HEK293 (cell line): ENCODE measurements at regions not wholly inside any gene's neighbourhood (a gene's known extent, or its start where the extent isn't known, plus 50 kb on each side); places are given as distances from the start of the nearest gene placed in this dataset.
A peak's percentile ranks its signal among the peaks of the same experiment; 100 is the strongest.
"Not testable (repeated sequence)": the region's sequence is repeated elsewhere in the genome, so short reads cannot be mapped to it uniquely, and the experiment has no call there.

Experiments used
- CTCF ChIA-PET: fragments of 350-600 bp; formaldehyde crosslinking; extraction: SDS; loops from one replicate; lab custom pipeline; 2021; ENCODE audit warnings: antibody characterized with exemption; lab: Yijun Ruan, JAX
- POLR2A ChIA-PET: fragments of 300-600 bp; formaldehyde crosslinking; extraction: SDS; loops from one replicate; lab custom pipeline; 2020; ENCODE audit warnings: antibody characterized with exemption, inconsistent platforms; lab: Yijun Ruan, JAX
- H3K27ac ChIP-seq: fragments of 200-500 bp; sonication (Bioruptor generic); 2 replicates; pipeline ENCODE4 v1.5.1; 2014; ENCODE audit warnings: low read depth, low read length, control low read depth, inconsistent platforms; ENCODE audit errors: extremely low read depth
- H3K36me3 ChIP-seq, 2 experiments: fragments of 200-500 bp in 1 of 2; sonication (Bioruptor generic) in 1 of 2; 1 replicate in 1 of 2; 2 replicates in 1 of 2; pipeline ENCODE4 v1.5.1; 2014 to 2017; ENCODE audit warnings: inconsistent platforms in 2 of 2, low read length in 2 of 2; ENCODE audit not compliant: control insufficient read depth in 2 of 2, insufficient read depth in 1 of 2
- H3K4me1 ChIP-seq: fragments of 200-500 bp; sonication (Bioruptor generic); 2 replicates; pipeline ENCODE4 v1.5.1; 2014; ENCODE audit warnings: mild to moderate bottlenecking, low read length, inconsistent platforms; ENCODE audit not compliant: control insufficient read depth, insufficient read depth
- H3K4me3 ChIP-seq: 2 replicates; pipeline ENCODE4 v1.5.1; 2011; ENCODE audit warnings: low read depth, mild to moderate bottlenecking, control low read depth, low read length, moderate library complexity
- H3K9me3 ChIP-seq: fragments of 200-500 bp; sonication (Bioruptor generic); 2 replicates; pipeline ENCODE4 v1.5.1; 2014; ENCODE audit warnings: low read depth, low read length, inconsistent platforms; ENCODE audit not compliant: control insufficient read depth, insufficient read depth
- SCRT1 ChIP-seq: fragments of 450-650 bp; formaldehyde crosslinking; IDR thresholded peaks from 2 replicates; pipeline ENCODE4 v1.5.1; 2016; ENCODE audit warnings: missing biosample characterization, missing genetic modification characterization, borderline replicate concordance
- SCRT2 ChIP-seq: fragments of 450-650 bp; formaldehyde crosslinking; IDR thresholded peaks from 2 replicates; pipeline ENCODE4 v1.5.1; 2016; ENCODE audit warnings: missing biosample characterization, missing genetic modification characterization
- SETDB1 ChIP-seq: IDR thresholded peaks from one replicate; pipeline ENCODE4 v1.6.1; 2017; ENCODE audit warnings: mild to moderate bottlenecking, low read length, moderate library complexity, mixed read lengths; ENCODE audit not compliant: insufficient read length
- YY2 ChIP-seq: fragments of 450-650 bp; formaldehyde crosslinking; IDR thresholded peaks from 2 replicates; pipeline ENCODE4 v1.5.1; 2016; ENCODE audit warnings: missing biosample characterization, missing genetic modification characterization
- ZBTB48 ChIP-seq: fragments of 450-650 bp; formaldehyde crosslinking; IDR thresholded peaks from 2 replicates; pipeline ENCODE4 v1.5.1; 2016; ENCODE audit warnings: missing biosample characterization, missing genetic modification characterization
- ZNF114 ChIP-seq: fragments of 450-650 bp; formaldehyde crosslinking; IDR thresholded peaks from 2 replicates; pipeline ENCODE4 v1.5.0; 2017; ENCODE audit warnings: missing biosample characterization, missing genetic modification characterization
- ZNF133 ChIP-seq: fragments of 450-650 bp; formaldehyde crosslinking; IDR thresholded peaks from 2 replicates; pipeline ENCODE4 v1.5.1; 2016; ENCODE audit warnings: missing biosample characterization, missing genetic modification characterization
- ZNF202 ChIP-seq: fragments of 450-650 bp; formaldehyde crosslinking; IDR thresholded peaks from 2 replicates; pipeline ENCODE4 v1.5.1; 2016; ENCODE audit warnings: missing biosample characterization, missing genetic modification characterization, borderline replicate concordance
- ZNF473 ChIP-seq: fragments of 450-650 bp; formaldehyde crosslinking; IDR thresholded peaks from 2 replicates; pipeline ENCODE4 v1.5.1; 2017; ENCODE audit warnings: missing biosample characterization, missing genetic modification characterization
- ZNF544 ChIP-seq: fragments of 450-650 bp; formaldehyde crosslinking; IDR thresholded peaks from 2 replicates; pipeline ENCODE4 v1.5.0; 2017; ENCODE audit warnings: missing biosample characterization, missing genetic modification characterization
- ZNF561 ChIP-seq: fragments of 450-650 bp; IDR thresholded peaks from 2 replicates; pipeline ENCODE4 v1.5.1; 2018; ENCODE audit warnings: missing biosample characterization, missing genetic modification characterization, borderline replicate concordance
- ZNF571 ChIP-seq: fragments of 450-650 bp; formaldehyde crosslinking; IDR thresholded peaks from 2 replicates; pipeline ENCODE4 v1.5.0; 2017; ENCODE audit warnings: missing biosample characterization, missing genetic modification characterization
- ZNF626 ChIP-seq: fragments of 450-650 bp; sonication (Bioruptor Pico); formaldehyde crosslinking; IDR thresholded peaks from 2 replicates; pipeline ENCODE4 v1.5.1; 2018; ENCODE audit warnings: missing biosample characterization, missing genetic modification characterization, inconsistent platforms
- ZNF670 ChIP-seq: fragments of 450-650 bp; formaldehyde crosslinking; IDR thresholded peaks from 2 replicates; pipeline ENCODE4 v1.5.1; 2016; ENCODE audit warnings: missing biosample characterization, missing genetic modification characterization, low read depth
- TF ChIP-seq, protein P1 (sequence below): fragments of 450-650 bp; formaldehyde crosslinking; IDR thresholded peaks from 2 replicates; pipeline ENCODE4 v1.5.1; 2016; ENCODE audit warnings: missing biosample characterization, missing genetic modification characterization
- TF ChIP-seq, protein P2 (sequence below): fragments of 450-650 bp; formaldehyde crosslinking; IDR thresholded peaks from 2 replicates; pipeline ENCODE4 v1.5.1; 2016; ENCODE audit warnings: missing biosample characterization, missing genetic modification characterization
- TF ChIP-seq, protein P3 (sequence below): fragments of 450-650 bp; formaldehyde crosslinking; IDR thresholded peaks from 2 replicates; pipeline ENCODE4 v1.5.1; 2016; ENCODE audit warnings: missing biosample characterization, missing genetic modification characterization

DNA sequence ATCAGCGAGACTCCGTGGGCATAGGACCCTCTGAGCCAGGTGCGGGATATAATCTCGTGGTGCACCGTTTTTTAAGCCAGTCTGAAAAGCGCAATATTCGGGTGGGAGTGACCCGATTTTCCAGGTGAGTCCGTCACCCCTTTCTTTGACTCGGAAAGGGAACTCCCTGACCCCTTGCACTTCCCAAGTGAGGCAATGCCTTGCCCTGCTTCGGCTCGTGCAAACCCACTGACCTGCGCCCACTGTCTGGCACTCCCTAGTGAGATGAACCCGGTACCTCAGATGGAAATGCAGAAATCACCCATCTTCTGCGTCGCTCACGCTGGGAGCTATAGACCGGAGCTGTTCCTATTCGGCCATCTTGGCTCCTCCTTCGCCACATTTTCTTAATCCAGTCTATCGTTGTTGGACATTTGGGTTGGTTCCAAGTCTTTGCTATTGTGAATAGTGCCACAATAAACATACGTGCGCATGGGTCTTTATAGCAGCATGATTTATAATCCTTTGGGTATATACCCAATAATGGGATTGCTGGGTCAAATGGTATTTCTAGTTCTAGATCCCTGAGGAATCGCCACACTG lies 66.1 kb upstream of the IZUMO1R start:
- H3K9me3 ChIP-seq, POLR2A ChIA-PET, H3K4me3 ChIP-seq, H3K4me1 ChIP-seq, H3K36me3 ChIP-seq, H3K27ac ChIP-seq: not testable (repeated sequence)
- TF ChIP-seq ZNF561 (tag by site-specific recombination) (0 out of 2 replicates have a peak, but pooled peaks have one; percentile 3), ZNF473 (tag by site-specific recombination) (0 out of 2 replicates have a peak, but pooled peaks have one; percentile 21), ZBTB48 (tag by site-specific recombination) (peak; percentile 52), ZNF571 (tag by site-specific recombination) (0 out of 2 replicates have a peak, but pooled peaks have one; percentile 40), ZNF544 (tag by site-specific recombination) (peak; percentile 28), SETDB1 (peak; percentile 22), ZNF114 (tag by site-specific recombination) (peak; percentile 15; the same call in 1 of the 2 replicates), ZNF626 (tag by site-specific recombination) (0 out of 2 replicates have a peak, but pooled peaks have one; percentile 7), ZNF133 (tag by site-specific recombination) (0 out of 2 replicates have a peak, but pooled peaks have one; percentile 61), YY2 (tag by site-specific recombination) (peak; percentile 43; the same call in 1 of the 2 replicates)
- TF ChIP-seq, protein P1, sequence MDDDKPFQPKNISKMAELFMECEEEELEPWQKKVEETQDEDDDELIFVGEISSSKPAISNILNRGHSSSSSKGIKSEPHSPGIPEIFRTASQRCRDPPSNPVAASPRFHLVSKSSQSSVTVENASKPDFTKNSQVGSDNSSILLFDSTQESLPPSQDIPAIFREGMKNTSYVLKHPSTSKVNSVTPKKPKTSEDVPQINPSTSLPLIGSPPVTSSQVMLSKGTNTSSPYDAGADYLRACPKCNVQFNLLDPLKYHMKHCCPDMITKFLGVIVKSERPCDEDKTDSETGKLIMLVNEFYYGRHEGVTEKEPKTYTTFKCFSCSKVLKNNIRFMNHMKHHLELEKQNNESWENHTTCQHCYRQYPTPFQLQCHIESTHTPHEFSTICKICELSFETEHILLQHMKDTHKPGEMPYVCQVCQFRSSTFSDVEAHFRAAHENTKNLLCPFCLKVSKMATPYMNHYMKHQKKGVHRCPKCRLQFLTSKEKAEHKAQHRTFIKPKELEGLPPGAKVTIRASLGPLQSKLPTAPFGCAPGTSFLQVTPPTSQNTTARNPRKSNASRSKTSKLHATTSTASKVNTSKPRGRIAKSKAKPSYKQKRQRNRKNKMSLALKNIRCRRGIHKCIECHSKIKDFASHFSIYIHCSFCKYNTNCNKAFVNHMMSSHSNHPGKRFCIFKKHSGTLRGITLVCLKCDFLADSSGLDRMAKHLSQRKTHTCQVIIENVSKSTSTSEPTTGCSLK (tag by site-specific recombination), result peak; percentile 12; the same call in 1 of the 2 replicates
- TF ChIP-seq, protein P2, sequence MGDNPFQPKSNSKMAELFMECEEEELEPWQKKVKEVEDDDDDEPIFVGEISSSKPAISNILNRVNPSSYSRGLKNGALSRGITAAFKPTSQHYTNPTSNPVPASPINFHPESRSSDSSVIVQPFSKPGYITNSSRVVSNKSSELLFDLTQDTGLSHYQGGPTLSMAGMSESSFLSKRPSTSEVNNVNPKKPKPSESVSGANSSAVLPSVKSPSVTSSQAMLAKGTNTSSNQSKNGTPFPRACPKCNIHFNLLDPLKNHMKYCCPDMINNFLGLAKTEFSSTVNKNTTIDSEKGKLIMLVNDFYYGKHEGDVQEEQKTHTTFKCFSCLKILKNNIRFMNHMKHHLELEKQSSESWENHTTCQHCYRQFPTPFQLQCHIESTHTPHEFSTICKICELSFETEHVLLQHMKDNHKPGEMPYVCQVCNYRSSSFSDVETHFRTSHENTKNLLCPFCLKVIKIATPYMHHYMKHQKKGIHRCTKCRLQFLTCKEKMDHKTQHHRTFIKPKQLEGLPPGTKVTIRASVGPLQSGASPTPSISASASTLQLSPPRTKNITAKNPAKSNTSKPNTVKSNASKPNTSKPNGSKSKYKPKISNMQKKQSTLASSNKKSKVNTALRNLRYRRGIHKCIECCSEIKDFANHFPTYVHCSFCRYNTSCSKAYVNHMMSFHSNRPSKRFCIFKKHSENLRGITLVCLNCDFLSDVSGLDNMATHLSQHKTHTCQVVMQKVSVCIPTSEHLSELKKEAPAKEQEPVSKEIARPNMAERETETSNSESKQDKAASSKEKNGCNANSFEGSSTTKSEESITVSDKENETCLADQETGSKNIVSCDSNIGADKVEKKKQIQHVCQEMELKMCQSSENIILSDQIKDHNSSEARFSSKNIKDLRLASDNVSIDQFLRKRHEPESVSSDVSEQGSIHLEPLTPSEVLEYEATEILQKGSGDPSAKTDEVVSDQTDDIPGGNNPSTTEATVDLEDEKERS, result peak; percentile 86
- CTCF ChIA-PET, result interaction anchor here (0.5 to 1.7 kb wide), 2 partner anchors 319 to 343 kb away, joined by 4 to 6 read pairs; no protein-coding TSS in a partner anchor

DNA sequence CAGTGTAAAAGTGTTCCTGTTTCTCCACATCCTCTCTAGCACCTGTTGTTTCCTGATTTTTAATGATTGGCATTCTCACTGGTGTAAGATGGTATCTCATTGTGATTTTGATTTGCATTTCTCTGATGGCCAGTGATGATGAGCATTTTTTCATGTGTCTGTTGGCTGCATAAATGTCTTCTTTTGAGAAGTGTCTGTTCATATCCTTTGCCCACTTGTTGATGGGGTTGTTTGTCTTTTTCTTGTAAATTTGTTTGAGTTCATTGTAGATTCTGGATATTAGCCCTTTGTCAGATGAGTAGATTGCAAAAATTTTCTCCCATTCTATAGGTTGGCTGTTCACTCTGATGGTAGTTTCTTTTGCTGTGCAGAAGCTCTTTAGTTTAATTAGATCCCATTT lies 65.6 kb upstream of the IZUMO1R start:
- CTCF ChIA-PET, H3K36me3 ChIP-seq, H3K9me3 ChIP-seq, H3K4me3 ChIP-seq, H3K27ac ChIP-seq, H3K4me1 ChIP-seq, POLR2A ChIA-PET: not testable (repeated sequence)
- TF ChIP-seq SETDB1 (peak; percentile 5), ZNF202 (tag by site-specific recombination) (0 out of 2 replicates have a peak, but pooled peaks have one; percentile 56), ZNF114 (tag by site-specific recombination) (0 out of 2 replicates have a peak, but pooled peaks have one; percentile 6), ZNF133 (tag by site-specific recombination) (0 out of 2 replicates have a peak, but pooled peaks have one; percentile 25), ZNF670 (tag by site-specific recombination) (peak; percentile 52; the same call in 1 of the 2 replicates), SCRT2 (tag by site-specific recombination) (peak; percentile 99), SCRT1 (tag by site-specific recombination) (peak; percentile 99)
- TF ChIP-seq, protein P3, sequence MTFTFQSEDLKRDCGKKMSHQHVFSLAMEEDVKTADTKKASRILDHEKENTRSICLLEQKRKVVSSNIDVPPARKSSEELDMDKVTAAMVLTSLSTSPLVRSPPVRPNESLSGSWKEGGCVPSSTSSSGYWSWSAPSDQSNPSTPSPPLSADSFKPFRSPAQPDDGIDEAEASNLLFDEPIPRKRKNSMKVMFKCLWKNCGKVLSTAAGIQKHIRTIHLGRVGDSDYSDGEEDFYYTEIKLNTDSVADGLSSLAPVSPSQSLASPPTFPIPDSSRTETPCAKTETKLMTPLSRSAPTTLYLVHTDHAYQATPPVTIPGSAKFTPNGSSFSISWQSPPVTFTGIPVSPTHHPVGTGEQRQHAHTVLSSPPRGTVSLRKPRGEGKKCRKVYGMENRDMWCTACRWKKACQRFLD (tag by site-specific recombination), result 0 out of 2 replicates have a peak, but pooled peaks have one; percentile 48
